ENCODE measurements at regions not wholly inside any gene's neighbourhood (a gene's known extent, or its start where the extent isn't known, plus 50 kb on each side); places are given as distances from the start of the nearest gene placed in this dataset.

DNA sequence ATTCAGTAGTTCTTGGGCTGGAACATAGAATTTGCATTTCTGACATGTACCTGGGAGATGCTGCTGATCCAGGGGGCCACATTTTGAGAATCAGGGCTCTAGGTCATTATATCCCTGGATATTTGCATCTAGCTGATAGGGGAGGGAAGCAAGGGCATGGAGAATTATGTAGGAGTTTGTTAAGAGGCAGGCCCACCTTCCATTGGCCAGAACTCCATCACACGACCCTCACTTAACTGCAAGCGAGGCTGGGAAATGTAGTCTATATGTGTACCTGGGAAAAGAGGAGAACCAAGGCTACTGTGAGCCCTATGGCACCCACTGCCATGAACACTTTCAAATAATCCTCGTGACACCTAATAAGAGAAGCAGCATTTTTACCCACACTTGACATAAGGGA, 657.6 kb downstream of the MED13L start (continued):
- TF ChIP-seq YY1 (IDR thresholded peaks at IDR 0.05) (no peak), RXRA (IDR thresholded peaks at IDR 0.05) (no peak), EGR1 (IDR thresholded peaks at IDR 0.05; ENCODE audit: low read depth in 2 of 2) (no peak), TAF1 (conservative IDR thresholded peaks at IDR 0.05) (no peak), FOXA2 (IDR thresholded peaks at IDR 0.05) (no peak), FOXA1 (IDR thresholded peaks at IDR 0.05) (no peak), JUND (IDR thresholded peaks at IDR 0.05) (no peak), GABPA (IDR thresholded peaks at IDR 0.05 in 1 of 2, conservative IDR thresholded peaks at IDR 0.05 in 1 of 2) (no peak), RAD21 (IDR thresholded peaks at IDR 0.05) (no peak), SP1 (IDR thresholded peaks at IDR 0.05) (no peak)

DNA sequence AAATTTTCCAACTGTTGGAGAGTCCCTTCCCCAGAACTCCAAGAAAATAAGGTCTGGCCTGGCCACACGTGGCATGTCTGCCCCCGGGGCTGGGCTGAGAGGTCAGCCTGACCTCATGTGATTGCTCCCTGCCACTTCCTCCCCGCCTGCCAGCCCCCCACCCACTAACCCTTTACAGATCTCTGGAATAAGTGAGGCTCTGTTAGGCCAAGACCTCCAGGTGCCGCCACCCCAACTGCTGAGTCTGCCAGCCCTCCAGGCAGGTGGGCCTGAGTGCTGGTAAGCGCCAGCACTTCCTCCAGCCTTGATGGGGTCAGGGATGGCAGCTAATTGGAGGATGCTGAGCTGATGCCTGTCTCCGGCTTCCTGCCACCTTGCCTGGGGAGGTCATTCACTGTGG, 658.4 kb downstream of the MED13L start:
- peaks cover 0 to 2% (median 0%) of the 10 kb centered on the region in 4 donors for H3K9me3 ChIP-seq (ENCODE audit: control insufficient read depth in 4 of 4, low read length in 3 of 4)
- no peaks in the 10 kb centered on the region for H3K27me3 ChIP-seq (ENCODE audit: control insufficient read depth in 4 of 4, insufficient read depth in 4 of 4, low read length in 3 of 4)
- no peak overlapping the region for H3K9ac ChIP-seq (ENCODE audit: low read depth in 1 of 2, low read length in 2 of 2)
- WGBS: 70% methylated on average over 6 of the region's 6 CpGs
- DNase-seq (ENCODE audit: low spot score): no peak
- H3K36me3 ChIP-seq (ENCODE audit: control insufficient read depth in 4 of 4, insufficient read depth in 3 of 4, low read depth in 1 of 4, low read length in 3 of 4): no peaks in the 10 kb centered on the region
- H3K4me3 ChIP-seq (ENCODE audit: low read depth in 1 of 3, low read length in 3 of 3): no peak overlapping the region
- H3K27ac ChIP-seq (ENCODE audit: low read depth in 1 of 2, low read length in 2 of 2): no peak overlapping the region
- TF ChIP-seq, protein P1, sequence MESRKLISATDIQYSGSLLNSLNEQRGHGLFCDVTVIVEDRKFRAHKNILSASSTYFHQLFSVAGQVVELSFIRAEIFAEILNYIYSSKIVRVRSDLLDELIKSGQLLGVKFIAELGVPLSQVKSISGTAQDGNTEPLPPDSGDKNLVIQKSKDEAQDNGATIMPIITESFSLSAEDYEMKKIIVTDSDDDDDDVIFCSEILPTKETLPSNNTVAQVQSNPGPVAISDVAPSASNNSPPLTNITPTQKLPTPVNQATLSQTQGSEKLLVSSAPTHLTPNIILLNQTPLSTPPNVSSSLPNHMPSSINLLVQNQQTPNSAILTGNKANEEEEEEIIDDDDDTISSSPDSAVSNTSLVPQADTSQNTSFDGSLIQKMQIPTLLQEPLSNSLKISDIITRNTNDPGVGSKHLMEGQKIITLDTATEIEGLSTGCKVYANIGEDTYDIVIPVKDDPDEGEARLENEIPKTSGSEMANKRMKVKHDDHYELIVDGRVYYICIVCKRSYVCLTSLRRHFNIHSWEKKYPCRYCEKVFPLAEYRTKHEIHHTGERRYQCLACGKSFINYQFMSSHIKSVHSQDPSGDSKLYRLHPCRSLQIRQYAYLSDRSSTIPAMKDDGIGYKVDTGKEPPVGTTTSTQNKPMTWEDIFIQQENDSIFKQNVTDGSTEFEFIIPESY (IDR thresholded peaks at IDR 0.05): no peak
- TF ChIP-seq, protein P2, sequence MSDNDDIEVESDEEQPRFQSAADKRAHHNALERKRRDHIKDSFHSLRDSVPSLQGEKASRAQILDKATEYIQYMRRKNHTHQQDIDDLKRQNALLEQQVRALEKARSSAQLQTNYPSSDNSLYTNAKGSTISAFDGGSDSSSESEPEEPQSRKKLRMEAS (IDR thresholded peaks at IDR 0.05): no peak
- TF ChIP-seq NR2F2 (IDR thresholded peaks at IDR 0.05) (no peak), RXRA (IDR thresholded peaks at IDR 0.05) (no peak), FOXA2 (IDR thresholded peaks at IDR 0.05) (no peak), YY1 (IDR thresholded peaks at IDR 0.05) (no peak), HNF4G (IDR thresholded peaks at IDR 0.05) (no peak), EGR1 (IDR thresholded peaks at IDR 0.05; ENCODE audit: low read depth in 2 of 2) (no peak), TAF1 (conservative IDR thresholded peaks at IDR 0.05) (no peak), SP1 (IDR thresholded peaks at IDR 0.05) (no peak), RAD21 (IDR thresholded peaks at IDR 0.05) (no peak), GABPA (IDR thresholded peaks at IDR 0.05 in 1 of 2, conservative IDR thresholded peaks at IDR 0.05 in 1 of 2) (no peak), HNF4A (conservative IDR thresholded peaks at IDR 0.05) (no peak)
- TF ChIP-seq, protein P3, sequence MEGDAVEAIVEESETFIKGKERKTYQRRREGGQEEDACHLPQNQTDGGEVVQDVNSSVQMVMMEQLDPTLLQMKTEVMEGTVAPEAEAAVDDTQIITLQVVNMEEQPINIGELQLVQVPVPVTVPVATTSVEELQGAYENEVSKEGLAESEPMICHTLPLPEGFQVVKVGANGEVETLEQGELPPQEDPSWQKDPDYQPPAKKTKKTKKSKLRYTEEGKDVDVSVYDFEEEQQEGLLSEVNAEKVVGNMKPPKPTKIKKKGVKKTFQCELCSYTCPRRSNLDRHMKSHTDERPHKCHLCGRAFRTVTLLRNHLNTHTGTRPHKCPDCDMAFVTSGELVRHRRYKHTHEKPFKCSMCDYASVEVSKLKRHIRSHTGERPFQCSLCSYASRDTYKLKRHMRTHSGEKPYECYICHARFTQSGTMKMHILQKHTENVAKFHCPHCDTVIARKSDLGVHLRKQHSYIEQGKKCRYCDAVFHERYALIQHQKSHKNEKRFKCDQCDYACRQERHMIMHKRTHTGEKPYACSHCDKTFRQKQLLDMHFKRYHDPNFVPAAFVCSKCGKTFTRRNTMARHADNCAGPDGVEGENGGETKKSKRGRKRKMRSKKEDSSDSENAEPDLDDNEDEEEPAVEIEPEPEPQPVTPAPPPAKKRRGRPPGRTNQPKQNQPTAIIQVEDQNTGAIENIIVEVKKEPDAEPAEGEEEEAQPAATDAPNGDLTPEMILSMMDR (IDR thresholded peaks at IDR 0.05; ENCODE audit: low read depth, low read length, missing input control): no peak
- TF ChIP-seq, protein P4, sequence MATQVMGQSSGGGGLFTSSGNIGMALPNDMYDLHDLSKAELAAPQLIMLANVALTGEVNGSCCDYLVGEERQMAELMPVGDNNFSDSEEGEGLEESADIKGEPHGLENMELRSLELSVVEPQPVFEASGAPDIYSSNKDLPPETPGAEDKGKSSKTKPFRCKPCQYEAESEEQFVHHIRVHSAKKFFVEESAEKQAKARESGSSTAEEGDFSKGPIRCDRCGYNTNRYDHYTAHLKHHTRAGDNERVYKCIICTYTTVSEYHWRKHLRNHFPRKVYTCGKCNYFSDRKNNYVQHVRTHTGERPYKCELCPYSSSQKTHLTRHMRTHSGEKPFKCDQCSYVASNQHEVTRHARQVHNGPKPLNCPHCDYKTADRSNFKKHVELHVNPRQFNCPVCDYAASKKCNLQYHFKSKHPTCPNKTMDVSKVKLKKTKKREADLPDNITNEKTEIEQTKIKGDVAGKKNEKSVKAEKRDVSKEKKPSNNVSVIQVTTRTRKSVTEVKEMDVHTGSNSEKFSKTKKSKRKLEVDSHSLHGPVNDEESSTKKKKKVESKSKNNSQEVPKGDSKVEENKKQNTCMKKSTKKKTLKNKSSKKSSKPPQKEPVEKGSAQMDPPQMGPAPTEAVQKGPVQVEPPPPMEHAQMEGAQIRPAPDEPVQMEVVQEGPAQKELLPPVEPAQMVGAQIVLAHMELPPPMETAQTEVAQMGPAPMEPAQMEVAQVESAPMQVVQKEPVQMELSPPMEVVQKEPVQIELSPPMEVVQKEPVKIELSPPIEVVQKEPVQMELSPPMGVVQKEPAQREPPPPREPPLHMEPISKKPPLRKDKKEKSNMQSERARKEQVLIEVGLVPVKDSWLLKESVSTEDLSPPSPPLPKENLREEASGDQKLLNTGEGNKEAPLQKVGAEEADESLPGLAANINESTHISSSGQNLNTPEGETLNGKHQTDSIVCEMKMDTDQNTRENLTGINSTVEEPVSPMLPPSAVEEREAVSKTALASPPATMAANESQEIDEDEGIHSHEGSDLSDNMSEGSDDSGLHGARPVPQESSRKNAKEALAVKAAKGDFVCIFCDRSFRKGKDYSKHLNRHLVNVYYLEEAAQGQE (IDR thresholded peaks at IDR 0.05): no peak
- H3K4me1 ChIP-seq (ENCODE audit: control insufficient read depth in 4 of 4, insufficient read depth in 4 of 4, low read length in 3 of 4): no peaks in the 10 kb centered on the region

Measured in liver (tissue), 8 donors.